AG09319 (cell line): ENCODE measurements at regions not wholly inside any gene's neighbourhood (a gene's known extent, or its start where the extent isn't known, plus 50 kb on each side); places are given as distances from the start of the nearest gene placed in this dataset.

Source experiments
- DNase-seq: peaks from one replicate; pipeline ENCODE4 v3.0.0-alpha.2; 2010; ENCODE audit warnings: low read depth; ENCODE audit errors: extremely low read depth
- CTCF ChIP-seq: IDR thresholded peaks from 2 replicates; pipeline ENCODE4 v1.5.1; 2011; ENCODE audit warnings: low read depth, mild to moderate bottlenecking, inconsistent platforms, low read length, moderate library complexity

GRCh38 chr2:216960671-216961268, 100.9 kb upstream of the TNP1 start:
- no peak for TF ChIP-seq CTCF

GRCh38 chr2:216959433-216959832, 99.6 kb upstream of the TNP1 start:
- TF ChIP-seq CTCF: no peak
- DNase-seq: no peak

More at GRCh38 chr2:216960671-216961268, 100.9 kb upstream of the TNP1 start:
- no peak for DNase-seq

GRCh38 chr2:216956820-216957493, 97.1 kb upstream of the TNP1 start:
- no peak for DNase-seq
- no peak for TF ChIP-seq CTCF

GRCh38 chr2:216951171-216951570, 91.3 kb upstream of the TNP1 start:
- no peak for DNase-seq
- no peak for TF ChIP-seq CTCF

- DNase-seq: no peak
- TF ChIP-seq CTCF: no peak
Measured at GRCh38 chr2:216950547-216950946, 90.7 kb upstream of the TNP1 start.

- DNase-seq: no peak
- TF ChIP-seq CTCF: no peak
Measured at GRCh38 chr2:216949700-216950413, 90.0 kb upstream of the TNP1 start.

- no peak for DNase-seq
- TF ChIP-seq CTCF: no peak
Measured at GRCh38 chr2:216947055-216947454, 87.2 kb upstream of the TNP1 start.
